Left kidney (tissue), 1 donor: ENCODE measurements at regions not wholly inside any gene's neighbourhood (a gene's known extent, or its start where the extent isn't known, plus 50 kb on each side); places are given as distances from the start of the nearest gene placed in this dataset.
"Not testable (repeated sequence)": the region's sequence is repeated elsewhere in the genome, so short reads cannot be mapped to it uniquely, and the experiment has no call there.

Experiments used
- DNase-seq: peaks from one replicate; pipeline ENCODE4 v3.0.0-alpha.2; 2013

DNA sequence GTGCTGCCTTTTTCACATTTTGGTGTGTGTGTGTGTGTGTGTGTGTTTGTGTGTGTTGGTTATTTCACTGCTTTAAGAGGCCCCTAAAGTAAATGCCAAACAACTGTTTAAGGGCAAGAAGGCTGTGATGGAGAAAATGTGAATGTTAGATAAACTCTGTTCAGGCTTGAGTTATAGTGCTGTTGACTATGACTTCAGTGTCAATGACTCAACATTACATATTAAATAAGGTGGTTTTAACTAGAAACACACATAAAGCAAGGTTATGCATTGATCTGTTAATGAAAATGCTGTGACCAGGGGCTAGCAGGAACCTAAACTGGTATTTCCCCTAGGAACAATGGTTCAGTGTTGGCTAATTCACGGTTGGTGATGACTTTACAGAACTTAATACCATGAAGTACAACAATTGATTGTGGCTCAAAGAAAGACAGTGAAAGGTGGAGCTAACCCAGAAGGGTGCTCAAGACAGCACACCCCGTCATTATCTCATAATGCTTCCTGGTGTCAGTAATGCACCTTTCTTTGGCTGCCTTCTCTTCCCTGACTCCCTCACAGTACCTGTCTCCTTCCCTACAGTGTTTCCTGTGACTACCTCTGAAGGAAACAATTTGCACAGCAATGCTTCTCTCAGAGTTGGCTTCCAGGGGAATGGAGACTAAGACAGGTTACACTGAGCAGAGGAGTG is 116.1 kb downstream of the RIN2 start:
- DNase-seq: no peak

DNA sequence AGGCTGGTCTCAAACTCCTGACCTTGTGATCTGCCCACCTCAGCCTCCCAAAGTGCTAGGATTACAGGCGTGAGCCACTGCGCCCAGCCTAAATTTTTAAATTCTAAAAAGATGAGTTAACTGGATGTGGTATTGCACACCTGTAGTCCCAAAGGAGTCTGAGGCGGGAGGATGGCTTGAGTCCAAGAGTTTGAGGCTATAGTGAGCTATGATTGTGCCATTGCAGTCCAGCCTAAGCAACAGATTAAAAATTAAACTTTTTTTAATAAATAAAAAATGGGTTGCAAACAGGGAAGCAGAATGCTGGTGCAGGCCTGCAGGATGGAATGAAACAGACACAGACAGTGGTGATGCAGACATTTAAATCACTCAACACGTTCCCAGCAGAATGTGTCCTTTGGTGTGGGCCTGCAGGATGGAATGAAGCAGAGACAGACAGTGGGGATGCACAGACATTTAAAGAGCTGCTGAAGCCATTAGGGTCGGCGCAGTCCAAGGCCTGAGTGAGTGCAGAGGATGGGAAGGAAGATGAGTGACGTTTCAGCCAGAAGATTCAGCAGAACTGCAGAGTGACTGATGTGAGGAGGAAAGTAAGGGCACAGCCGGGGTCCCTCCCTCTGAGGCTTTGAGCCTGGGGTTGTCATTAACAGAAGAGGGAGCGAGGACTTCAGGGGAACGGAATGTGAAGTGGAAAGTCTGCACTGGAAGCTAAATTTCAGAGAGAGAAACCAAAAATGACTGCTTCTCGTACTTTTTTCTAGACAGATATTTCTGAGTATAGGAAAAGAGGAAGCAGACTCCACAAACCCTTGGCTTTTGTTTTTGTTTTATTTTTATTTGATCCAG is 117.5 kb downstream of the RIN2 start:
- DNase-seq: no peak

DNA sequence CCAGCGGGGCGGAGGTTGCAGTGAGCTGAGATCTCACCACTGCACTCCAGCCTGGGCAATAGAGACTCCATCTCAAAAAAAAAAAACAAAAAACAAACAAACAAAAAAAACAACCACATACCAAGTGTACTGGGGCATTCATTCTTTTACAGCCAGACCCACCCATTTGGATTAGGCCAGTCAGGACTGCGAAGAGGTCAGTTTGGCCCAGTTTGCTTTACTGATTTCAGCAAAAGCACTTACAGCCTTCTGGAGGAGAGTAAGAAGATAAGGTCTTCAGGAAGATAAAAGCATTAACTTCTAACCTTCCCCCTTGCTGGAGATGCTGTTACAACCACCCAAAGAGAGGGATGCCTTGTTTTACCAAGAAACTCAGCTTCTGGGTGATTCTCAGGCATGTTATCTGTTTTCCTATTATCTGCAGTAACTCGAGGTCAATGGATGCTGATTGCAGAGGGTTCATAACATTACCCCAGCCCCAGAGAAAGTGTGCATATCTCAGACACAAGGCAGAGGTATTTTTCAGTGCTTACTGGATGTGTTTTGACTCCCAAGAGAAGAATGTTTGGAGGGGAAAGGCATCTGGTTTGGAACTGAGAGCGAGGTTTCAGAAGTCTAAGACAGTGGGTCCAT is 118.9 kb downstream of the RIN2 start:
- DNase-seq: no peak

DNA sequence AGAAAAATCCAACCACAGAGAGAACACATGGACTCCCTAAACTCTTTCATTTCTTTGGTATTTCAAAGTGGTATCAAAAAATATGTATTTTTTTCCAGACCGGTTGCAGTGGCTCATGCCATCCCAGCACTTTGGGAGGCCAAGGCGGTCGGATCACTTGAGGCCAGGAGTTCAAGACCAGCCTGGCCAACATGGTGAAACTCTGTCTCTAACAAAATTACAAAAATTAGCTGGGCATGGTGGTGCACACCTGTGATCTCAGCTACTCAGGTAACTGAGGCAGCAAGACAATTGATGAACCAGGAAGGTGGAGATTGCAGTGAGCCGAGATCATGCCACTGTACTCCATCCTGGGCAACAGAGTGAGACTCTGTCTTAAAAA is 121.8 kb downstream of the RIN2 start:
- not testable (repeated sequence) for DNase-seq

DNA sequence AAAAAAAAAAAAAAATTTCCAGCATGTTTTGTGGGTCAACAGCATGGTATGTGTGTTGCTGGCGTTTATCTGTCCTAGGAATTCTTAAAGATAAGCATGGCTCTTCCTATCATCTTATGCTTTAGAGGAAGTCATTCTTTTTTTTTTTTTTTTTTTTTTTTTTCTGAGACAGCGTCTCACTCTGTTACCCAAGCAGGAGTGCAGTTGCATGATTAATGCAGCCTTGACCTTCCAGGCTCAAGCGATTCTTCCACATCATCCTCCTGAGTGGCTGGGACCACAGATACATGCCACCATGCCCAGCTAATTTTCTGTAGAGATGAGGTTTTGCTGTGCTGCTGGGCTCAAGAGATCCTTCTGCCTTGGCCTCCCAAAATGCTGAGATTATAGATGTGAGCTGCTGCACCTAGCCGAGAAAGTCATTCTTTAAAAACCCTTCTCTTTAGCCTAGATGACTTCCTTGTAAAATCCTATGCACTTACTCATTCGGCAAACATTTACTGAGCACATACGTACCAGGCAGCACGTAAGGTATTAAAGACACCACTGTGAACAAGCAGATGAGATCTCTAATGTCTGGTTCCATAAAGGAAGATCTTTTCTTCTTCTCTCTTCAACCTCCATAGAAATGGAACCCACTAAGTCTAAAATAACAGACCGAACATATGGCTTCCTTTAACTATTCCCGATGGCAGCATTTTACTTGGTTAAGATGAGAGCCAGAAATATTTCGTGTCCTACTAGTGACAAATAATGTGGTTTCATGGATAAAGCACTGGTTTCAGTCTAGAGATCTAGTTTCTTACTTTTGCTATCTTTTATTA is 122.4 kb downstream of the RIN2 start:
- no peak for DNase-seq

DNA sequence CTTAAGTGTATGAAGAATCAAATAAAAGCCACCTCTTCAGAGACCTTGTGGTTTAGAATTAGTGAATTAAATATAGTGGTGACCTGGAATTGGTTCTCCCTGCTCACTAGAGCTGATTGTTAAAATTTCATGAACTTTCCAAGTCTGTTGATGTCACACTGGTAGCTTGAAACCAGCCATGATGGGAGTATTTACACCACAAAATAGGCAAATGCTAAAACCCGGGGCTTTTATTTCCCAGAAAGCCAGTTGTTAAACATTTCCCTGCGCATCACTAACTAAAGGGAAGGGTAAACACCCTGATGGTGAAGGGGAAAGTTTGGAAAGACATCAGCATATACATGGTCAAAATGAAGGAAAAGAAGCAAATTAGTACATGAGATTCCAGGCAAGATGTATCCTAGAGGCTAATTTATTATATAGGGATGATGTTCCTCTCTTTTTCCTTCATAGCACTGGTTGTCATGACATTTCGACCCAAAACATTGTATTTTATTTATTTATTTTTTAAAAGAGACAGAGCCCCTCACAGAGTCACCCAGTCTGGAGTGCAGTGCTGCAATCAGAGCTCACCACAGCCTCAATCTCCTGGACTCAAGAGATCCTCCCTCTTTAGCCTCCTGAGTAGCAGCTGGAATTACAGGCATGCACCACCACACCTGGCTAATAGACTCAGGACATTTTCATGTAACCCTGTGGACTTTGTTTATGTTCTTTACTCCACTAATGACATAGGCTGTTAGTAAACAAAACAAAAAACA is 123.2 kb downstream of the RIN2 start:
- no peak for DNase-seq

DNA sequence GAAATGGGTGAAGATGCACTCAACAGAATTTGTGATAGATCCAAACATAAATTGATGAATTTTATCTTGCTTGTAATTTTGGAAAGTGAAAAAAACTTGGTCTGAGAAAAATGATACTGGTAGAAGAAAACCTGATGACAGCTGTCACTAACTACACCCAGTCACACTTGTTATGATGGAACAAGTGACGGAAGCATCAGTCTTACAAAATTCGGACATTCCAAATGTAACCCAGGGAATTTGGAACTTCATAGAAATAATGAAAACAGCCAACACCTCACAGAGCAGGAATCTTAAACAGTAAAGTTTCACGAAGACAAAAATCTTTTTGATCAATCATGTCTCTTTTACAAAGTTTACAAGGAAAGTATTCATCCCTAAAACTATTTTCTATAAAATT is 123.9 kb downstream of the RIN2 start:
- DNase-seq: no peak

DNA sequence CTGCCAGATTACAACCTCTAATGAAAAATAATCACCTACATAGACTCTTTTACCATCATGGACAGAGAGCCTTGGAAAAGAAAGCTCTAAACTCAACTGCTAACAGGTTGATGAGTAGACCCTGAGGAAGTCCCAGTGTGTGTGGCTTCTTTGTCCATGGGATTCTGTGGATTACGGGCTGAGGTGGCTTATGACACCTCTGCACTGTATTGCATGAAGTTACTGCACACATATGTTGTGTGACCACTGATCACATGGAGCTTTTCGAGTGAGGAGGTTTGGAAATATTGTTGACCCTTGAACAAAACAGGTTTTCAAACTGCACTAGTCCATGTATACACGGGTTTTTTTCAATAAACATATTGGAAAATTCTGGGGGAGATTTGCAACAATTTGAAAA is 124.4 kb downstream of the RIN2 start:
- DNase-seq: no peak

DNA sequence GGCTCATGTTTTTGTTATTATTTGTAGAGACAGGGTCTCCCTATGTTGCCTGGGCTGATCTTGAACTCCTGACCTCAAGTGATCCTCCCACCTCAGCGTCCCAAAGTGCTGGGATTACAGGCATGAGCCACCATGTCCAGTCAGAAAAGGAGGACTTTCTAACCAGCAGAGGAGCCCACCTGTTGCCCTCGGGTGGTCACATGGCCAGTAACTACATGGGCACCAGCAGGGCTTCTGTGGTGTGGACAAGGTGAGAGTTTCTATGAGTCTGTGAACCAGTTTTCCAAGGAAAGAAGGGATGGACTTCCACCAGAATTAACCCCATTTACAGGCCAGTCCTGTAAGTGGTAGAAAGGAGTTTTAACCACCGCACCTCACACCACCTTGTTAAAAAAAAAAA is 125.4 kb downstream of the RIN2 start:
- DNase-seq: no peak

DNA sequence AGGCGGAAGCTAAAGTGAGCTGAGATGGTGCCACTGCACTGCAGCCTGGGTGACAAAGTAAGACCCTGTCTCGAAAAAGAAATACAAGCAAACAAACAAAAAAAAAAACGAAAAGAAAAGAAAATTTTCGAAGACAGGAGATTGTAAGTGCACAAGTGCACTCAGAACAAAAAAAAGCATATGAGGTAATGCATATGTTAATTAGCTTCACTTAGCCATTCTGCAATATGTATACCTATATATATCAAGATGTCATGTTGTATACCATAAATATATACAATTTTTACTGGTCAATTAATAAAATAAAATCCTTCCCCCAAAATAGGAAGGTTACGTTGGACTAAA is 127.5 kb downstream of the RIN2 start:
- DNase-seq: no peak

DNA sequence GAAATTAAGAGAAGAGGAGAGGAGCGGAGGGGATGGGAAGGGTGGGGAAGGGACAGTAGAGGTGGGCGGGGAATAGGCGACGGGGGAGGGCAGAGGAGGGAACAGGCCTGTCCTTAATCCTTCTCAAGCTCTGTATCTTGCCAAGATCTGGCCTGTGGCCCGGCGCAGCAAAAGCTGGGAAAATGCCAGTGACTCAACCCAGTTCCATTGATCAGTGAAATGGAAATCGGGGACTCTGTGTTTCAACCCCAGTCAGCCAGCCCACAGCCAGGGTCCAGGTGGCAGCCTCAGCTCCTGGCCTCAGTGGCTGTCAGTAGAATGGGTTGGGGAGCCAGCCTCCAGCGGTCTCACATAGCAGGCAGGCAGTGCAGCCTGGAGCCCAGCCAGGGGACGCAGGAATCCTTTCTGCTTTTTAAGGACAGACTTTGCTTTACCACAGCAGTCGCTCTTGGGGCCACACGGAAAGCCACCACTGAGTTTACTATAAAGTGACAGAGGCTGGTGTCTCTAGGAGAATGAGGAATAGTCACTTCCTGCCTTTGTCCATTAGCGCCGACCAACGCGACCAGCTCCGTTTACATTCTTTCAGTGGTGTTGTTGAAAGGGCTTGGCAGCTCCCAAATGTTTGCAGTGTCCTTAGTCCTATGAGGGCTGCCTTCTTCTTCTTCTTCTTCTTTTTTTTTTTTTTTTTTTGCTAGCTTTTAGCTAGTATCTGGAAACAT is 128.0 kb downstream of the RIN2 start:
- no peak for DNase-seq

DNA sequence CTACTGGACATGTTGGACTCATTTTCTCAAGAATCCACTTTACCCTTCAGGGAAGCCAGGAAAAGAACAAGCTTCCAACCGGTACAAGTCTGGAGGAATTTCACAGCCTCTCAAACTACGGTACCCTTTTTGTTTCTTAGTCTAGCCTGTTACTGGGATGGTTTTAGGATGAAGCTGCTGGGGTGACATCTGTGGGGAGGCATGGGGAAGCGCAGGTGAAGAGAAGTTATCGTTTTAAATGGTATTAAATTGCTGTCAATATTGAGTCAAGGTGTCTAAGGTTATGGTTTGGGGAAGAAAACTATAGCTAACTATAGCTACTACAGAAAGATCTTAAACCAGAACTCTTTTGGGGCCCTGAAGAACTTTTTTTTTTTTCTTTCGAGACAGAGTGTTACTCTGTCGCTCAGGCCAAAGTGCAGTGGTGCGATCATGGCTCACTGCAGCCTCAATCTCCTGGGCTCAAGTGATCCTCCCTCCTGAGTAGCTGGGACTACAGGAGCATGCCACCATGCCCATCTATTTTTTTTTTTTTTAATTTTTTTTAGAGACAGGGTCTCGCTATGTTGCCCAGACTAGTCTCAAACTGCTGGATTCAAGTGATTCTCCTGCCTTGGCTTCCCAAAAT is 128.7 kb downstream of the RIN2 start:
- DNase-seq: no peak

DNA sequence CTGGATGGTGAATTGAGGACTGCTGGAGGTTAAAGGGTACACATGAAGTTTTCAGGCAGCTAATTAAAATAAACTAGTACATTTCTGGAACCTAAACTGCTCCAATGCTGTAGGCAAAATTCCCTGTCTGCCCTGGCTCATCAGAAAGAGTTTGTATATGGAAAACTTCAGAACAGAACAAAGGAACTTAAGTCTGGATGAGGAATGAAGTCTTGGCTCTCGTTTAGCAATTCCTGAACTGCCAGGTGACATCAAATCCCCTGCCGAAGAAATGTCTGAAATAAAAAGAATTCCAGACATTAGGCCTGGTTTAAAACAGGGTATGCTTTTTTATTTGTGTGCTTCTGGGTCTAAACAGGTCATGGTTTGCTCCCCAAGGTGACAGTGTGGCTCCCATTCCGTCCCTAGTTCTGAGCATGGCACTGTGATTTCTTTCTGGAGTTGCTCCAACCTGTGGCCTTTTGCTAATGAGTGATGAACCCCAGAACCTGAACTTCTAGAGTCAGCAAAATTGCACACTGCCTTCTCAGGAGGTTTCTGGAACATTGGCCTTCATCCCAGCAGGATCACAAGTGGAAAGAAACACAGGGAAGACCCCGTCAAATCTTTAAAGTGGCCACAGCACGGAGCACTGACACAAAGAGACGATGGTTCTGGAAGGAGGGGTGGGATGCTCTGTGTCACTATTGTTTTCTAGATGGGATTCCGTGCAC is 129.4 kb upstream of the NAA20 start:
- DNase-seq: no peak

DNA sequence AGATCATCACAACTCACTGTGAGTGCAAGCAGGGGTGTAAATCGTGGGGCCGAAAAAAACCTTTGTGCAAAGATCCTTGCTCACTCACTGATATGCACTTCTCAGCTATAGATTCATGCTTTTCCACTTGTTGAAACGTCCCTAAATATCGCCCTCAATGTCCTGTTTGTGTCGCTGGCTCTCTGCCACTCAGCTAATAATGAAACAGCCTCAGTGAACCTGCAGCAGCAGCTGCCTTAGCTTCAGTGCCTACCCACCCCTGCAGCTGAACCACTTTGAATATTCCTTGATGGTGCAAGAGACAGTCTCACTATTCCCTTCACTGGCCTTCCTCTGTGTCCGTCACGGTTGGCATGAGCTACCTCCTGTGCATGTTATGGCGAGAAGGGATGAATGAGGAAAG is 128.9 kb upstream of the NAA20 start:
- no peak for DNase-seq

DNA sequence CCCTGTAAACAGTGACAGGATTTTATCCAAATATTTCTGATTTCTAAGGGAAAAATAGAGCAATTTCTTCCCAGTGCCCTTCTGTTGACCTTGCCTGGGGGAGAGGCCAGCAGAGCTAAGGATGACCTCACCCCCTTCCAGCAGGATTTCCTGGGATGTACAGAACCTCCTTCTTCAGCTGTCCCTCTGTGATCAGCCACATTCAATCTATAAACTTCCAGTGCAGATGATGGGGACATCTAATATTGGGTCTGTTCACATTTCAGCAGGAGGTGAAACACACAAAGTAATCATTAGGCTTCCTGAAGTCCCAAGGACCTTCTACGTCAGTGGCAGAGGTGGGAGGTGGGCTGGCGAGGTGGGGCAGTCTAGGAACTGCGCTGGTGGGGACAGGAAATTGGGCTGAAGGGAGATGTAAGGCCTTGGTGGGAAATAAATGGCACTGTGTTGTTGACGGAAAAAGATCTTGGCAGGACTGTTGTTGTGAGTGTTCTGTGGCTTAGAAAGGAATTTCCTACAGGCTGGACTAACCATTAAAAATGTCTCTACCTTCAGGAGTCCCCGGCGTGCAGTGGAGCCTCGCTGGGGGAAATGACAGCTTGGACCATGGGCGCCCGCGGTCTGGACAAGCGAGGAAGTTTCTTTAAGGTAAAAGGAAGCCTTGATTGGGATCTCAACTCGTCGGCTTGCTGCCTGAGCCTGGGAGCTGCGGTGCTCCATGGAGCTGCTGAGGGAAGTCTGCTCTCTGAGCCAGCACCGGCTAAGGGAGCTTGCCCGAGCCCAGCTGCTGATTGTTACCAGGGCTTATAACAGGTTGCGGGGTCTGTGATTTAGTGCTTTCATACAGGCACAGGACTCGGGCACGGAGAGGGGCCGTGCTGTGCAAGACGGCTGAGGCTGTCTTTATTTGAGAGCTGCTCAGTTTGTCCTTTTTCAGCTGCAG is 127.9 kb upstream of the NAA20 start:
- no peak for DNase-seq

DNA sequence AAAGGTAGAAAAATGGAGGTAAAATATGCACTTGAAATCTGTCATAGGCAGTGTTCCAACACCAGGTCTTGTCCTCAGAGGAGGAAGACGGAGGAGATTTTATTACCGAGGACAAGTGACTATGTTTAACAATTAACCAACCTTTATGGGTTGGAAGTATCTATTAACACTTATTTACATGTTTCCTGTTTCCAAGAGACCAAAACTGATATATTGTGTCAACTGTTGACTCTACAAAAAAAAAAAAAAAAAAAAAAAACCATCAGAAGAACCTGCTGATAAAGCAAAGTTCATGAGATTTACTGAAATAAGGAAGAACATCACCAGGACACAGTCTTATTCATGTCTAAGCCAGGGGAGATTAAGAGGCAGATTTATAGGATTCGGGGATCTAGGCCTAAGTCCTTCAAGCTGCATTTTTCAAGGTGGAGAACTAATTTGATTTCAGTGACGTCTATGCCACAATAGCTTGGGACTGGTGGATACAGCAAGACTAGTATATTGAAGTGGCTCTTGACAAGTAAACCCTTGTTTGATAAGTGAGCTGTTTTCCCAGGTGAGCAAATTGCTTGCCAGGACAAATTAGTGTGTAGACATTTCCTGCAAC is 126.6 kb upstream of the NAA20 start:
- DNase-seq: no peak

DNA sequence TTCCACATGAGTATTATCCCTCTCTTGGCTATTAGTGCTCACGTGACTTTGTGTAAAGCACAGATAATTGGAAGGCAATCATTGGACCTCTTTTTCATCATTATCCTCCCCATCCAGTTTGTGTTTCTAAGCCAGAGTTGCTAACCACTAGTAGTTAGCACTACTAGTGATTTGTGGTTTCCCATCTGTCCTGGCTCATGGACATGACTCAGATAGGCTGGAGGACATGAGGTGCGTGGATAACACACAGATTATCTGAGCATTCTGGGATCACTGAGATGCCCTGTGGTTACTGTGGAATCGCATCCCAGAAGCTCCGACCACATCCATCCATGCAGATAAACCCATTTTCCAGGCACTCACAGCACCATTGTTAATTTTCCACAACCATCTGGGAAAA is 123.8 kb upstream of the NAA20 start:
- DNase-seq: no peak

DNA sequence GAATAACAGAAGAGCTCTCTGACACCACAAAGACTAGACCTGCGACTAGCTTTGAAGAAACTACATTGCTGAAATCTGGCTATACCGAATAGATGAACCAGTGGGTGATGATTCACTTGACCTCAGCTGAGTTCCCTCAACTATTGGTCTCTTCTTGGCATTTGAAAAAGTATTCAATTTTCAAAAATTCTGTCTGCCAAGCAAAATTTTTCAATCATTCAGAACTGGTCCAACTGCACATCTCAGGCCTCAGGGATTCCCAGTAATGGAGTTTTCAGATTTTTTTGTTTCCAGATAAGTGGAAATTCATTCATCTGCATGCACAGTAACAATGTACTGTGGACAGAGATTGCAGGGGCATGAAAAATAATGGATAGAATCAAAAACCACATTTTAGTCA is 121.4 kb upstream of the NAA20 start:
- DNase-seq: no peak
